Aorta (tissue), 5 donors: ENCODE measurements at regions not wholly inside any gene's neighbourhood (a gene's known extent, or its start where the extent isn't known, plus 50 kb on each side); places are given as distances from the start of the nearest gene placed in this dataset.
A peak's percentile ranks its signal among the peaks of the same experiment; 100 is the strongest.

ENCODE experiments used
- ATAC-seq: fragments of 200-7000 bp; cut with Tn5 transposase; one replicate; pipeline ENCODE4 v1.9.1; 2022; ENCODE audit warnings: moderate library complexity; ENCODE audit not compliant: low FRiP score
- DNase-seq, 2 donors: peaks; one replicate each; pipeline ENCODE4 v3.0.0-alpha.2; 2020
- H3K27ac ChIP-seq, 2 donors: one replicate each; pipeline ENCODE4 v1.5.1; 2013; ENCODE audit warnings: low read length in 2 of 2, mild to moderate bottlenecking in 2 of 2, moderate library complexity in 2 of 2, control low read depth in 1 of 2, inconsistent platforms in 1 of 2, low read depth in 1 of 2
- H3K27me3 ChIP-seq, 2 donors: one replicate each; pipeline ENCODE4 v1.6.1; 2013; ENCODE audit warnings: control low read depth in 1 of 2, low read length in 1 of 2, mild to moderate bottlenecking in 1 of 2, moderate library complexity in 1 of 2; ENCODE audit not compliant: insufficient read depth in 2 of 2, control insufficient read depth in 1 of 2
- H3K36me3 ChIP-seq, 2 donors: one replicate each; pipeline ENCODE4 v1.6.1; 2013; ENCODE audit warnings: control low read depth in 1 of 2, low read length in 1 of 2, mild to moderate bottlenecking in 1 of 2; ENCODE audit not compliant: insufficient read depth in 2 of 2, control insufficient read depth in 1 of 2
- H3K4me1 ChIP-seq, 2 donors: one replicate each; pipeline ENCODE4 v1.6.1; 2013; ENCODE audit warnings: low read length in 2 of 2, control low read depth in 1 of 2, mild to moderate bottlenecking in 1 of 2, moderate library complexity in 1 of 2; ENCODE audit not compliant: insufficient read depth in 2 of 2, control insufficient read depth in 1 of 2
- H3K4me3 ChIP-seq, 2 donors: one replicate each; pipeline ENCODE4 v1.5.1; 2013; ENCODE audit warnings: low read length in 2 of 2, control low read depth in 1 of 2, mild to moderate bottlenecking in 1 of 2
- H3K9me3 ChIP-seq: one replicate; pipeline ENCODE4 v1.6.1; 2013; ENCODE audit warnings: mild to moderate bottlenecking, low read length; ENCODE audit not compliant: control insufficient read depth
- WGBS, 2 donors: extraction: QIAGEN DNeasy Blood & Tissue Kit; methylation state at CpG; one replicate each; pipeline ENCODE4 v1.1.7; 2013; 5-methylcytosine and 5-hydroxymethylcytosine counted together
- intact Hi-C, 2 donors: fragments of 100-400 bp; cut with DNase I; formaldehyde crosslinking; loops; one replicate each; pipeline versions ENCODE4 v1.14.2 to v1.15.0; 2022
- donor health status: healthy with polysubstance abuse.
- donor health status: Bipolar disorder and iron deficiency.
- donor health status: DM: no; HTN: no; CAD: no.
- donor health status: DM: no; HTN: no; CAD: no.
- donor health status: DM: yes; HTN: yes; CAD: no.

DNA sequence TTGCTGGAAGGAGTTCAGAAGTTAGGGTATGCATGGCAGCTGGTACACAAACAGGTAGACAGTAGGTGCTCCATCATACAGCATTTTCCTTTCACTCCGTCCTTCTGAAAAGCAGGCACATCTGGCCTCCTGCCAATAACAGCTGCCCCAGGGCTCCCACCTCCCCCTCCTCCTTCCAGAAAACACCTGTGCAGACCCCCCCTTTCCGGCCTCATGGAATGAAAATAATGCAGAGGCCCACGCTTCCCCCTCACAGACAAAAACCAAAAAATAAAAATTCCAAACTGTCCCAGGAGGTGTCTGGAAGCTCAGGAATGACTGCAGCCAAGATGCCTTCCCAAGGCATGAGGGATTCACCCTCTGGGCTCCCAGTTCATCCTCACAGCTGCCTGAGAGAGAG is 185.5 kb downstream of the MN1 start:
- intact Hi-C loops: no loop called here
- Histone ChIP-seq H3K4me3 (no peak overlapping the region), H3K36me3 (no peaks in the 10 kb centered on the region), H3K27me3 (no peaks in the 10 kb centered on the region), H3K27ac (no peak overlapping the region), H3K9me3 (no peaks in the 10 kb centered on the region), H3K4me1 (no peaks in the 10 kb centered on the region)
- ATAC-seq (no peak), DNase-seq (no peak)
- WGBS, 2 donors: 78% methylated on average over 3 of the region's 3 CpGs

DNA sequence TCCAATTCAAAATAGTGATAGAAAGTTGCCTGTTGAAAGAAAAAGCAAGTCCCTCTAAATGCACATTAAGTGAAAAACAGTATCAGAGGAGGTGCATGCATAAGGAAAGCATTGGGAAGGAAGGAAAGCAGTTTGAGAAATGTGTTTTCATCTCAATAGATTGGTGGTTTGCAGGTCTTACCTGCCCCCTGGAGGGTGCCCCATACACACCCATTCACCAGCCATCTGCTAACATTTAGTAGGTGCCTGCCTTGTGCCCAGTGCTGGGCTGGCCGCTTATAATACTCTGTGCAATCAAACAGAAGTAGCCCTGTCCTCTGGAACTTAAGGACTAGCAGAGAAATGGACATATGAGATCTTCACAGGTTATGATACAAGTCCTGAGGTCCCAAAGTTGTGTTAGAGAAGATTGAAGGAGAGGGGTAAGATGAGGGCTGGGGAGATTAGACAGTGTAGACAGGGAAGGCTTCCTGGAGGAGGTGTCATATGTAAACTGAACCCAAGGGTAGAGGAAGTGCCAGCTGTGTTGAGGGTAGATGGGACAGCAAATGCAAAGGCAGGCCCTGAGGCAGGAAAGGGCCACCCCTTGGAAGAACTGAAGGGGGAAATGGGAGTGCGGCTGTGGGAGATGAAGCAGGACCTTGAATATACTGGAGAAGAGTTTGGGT is 184.2 kb downstream of the MN1 start:
- intact Hi-C loops: no loop called here
- 44 to 50% methylated on average over 2 of the region's 2 CpGs for WGBS, 2 donors

DNA sequence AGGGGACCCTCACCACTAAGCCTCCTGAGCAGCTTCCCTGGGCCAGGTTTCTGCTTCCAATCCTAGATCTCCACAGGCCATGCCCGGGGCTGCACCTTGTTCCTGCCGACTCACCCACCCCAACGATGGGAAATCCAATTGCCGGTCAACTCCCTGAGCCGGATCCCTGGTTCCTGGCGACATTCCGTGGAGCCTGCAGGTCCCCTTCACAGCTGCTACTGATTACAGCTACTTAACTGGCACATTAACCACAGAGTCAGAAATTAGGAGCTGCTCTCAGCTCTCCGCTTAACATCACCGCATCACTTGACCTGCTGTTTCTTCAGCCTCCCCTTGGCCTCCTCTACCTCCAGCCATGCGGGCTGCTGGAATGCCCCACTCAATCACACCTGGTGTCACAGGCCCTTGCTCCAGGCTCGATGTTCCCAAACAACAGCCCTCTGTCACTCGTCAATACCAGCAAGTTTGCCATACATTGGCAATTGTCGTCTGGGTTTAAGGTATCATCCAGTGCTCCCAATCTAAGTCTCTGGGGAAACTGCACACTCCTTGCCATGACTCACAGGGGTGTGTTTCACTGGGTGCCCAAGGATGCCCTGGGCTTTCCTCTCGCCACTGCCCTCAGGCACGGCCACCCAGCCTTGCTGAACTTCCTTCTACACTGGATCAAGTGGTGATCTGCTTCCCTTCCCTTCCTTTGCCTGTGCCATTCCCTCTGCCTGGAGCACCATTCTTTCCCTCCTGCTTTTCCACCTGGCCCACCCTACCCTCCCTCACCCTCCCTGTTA is 181.0 kb downstream of the MN1 start:
- no peak for ATAC-seq
- WGBS, 2 donors: 89 to 94% methylated on average over 15 of the region's 15 CpGs
- no peaks in the 10 kb centered on the region for H3K4me1 ChIP-seq
- intact Hi-C loops: no loop called here
- peak in 1 of 2 donors; percentile 62 for DNase-seq
- H3K4me3 ChIP-seq: no peak overlapping the region
- H3K27ac ChIP-seq: no peak overlapping the region
- no peaks in the 10 kb centered on the region for H3K27me3 ChIP-seq
- H3K36me3 ChIP-seq: no peaks in the 10 kb centered on the region
- no peaks in the 10 kb centered on the region for H3K9me3 ChIP-seq

More for the DNA sequence above, 184.2 kb downstream of the MN1 start:
- Histone ChIP-seq H3K36me3 (no peaks in the 10 kb centered on the region), H3K9me3 (no peaks in the 10 kb centered on the region), H3K27ac (no peak overlapping the region), H3K4me3 (no peak overlapping the region), H3K27me3 (no peaks in the 10 kb centered on the region), H3K4me1 (no peaks in the 10 kb centered on the region)
- no peak for DNase-seq
- no peak for ATAC-seq

DNA sequence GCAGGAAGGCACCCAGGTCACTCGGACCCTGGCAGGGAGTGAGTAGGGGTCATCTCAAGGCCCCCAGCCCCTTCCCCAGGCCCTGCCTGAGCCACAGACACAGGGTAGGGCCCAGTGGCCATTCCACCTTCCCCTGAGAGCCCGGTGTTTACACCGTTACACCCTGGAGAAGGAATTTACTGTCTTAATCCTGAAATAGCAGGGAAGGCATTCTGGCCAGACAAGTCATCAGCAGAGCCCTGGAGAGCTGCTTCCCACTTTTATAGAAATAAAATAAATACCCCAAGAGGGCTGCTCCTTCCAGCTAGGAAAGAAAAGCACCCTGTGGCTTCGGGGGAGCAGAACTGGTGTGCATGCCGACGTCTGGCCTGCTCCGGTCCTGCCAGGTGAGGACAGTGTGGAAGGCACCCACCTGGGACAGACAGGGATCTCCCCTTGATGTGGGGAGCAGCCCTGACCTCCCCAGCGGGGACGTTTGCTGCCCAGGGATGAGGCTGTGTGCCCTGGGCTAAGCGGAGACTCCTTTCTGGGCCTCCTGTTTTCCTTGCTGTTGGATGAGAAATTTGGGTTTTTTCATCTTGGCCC is 180.0 kb downstream of the MN1 start:
- no peaks in the 10 kb centered on the region for H3K9me3 ChIP-seq
- no peak overlapping the region for H3K27ac ChIP-seq
- intact Hi-C loops: no loop called here
- no peaks in the 10 kb centered on the region for H3K36me3 ChIP-seq
- H3K4me1 ChIP-seq: no peaks in the 10 kb centered on the region
- no peak overlapping the region for H3K4me3 ChIP-seq
- ATAC-seq: no peak
- WGBS, 2 donors: 72 to 73% methylated on average over 10 of the region's 10 CpGs
- DNase-seq: no peak
- no peaks in the 10 kb centered on the region for H3K27me3 ChIP-seq

DNA sequence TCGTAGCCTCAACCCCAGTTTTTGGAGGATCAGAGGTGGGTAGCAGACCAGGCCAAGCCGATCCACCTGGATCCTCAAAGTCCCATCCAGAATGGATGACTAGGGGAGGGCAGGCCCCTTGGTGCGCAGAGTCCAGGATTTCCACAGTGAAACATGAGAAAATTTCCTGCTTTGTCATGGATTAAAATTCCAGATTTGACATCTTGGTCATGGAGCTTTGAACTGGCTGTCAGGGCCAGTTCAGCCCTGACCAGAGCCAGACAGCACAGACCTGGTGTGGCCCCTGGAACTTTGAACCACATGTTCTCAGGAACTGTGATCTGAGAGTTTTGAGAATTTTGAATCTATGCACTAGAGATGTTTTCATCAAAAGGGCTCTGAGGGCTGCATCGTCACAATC is 177.5 kb downstream of the MN1 start:
- DNase-seq: no peak
- no peaks in the 10 kb centered on the region for H3K27me3 ChIP-seq
- ATAC-seq: no peak
- intact Hi-C loops: no loop called here
- H3K4me3 ChIP-seq: no peak overlapping the region
- H3K27ac ChIP-seq: no peak overlapping the region
- no peaks in the 10 kb centered on the region for H3K36me3 ChIP-seq
- H3K4me1 ChIP-seq: no peaks in the 10 kb centered on the region
- no peaks in the 10 kb centered on the region for H3K9me3 ChIP-seq
- WGBS, 2 donors: 97 to 98% methylated on average over 4 of the region's 4 CpGs

DNA sequence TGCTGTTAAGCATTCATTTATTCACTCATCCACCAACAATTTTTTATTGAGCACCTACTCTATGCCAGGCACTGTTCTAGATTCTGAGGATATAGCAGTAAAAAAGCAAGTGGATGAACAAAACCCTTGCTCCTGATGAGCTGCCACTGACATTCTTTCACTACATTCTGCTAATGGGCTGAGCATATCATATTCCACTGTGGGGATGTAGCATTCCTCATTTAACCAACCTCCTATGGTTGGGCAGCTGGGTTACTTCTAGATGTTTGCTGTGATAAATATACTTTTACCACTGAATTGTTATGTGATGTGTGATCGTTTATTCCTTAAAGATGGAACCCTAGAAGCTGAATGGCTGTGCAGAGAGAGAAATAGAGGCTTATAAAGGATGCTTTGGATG is 176.9 kb downstream of the MN1 start:
- DNase-seq: no peak
- intact Hi-C loops: no loop called here
- no peak overlapping the region for H3K4me3 ChIP-seq
- WGBS, 2 donors: 1 to 3% methylated on average over 1 of the region's 1 CpG
- H3K4me1 ChIP-seq: no peaks in the 10 kb centered on the region
- no peaks in the 10 kb centered on the region for H3K27me3 ChIP-seq
- ATAC-seq: no peak
- H3K36me3 ChIP-seq: no peaks in the 10 kb centered on the region
- no peaks in the 10 kb centered on the region for H3K9me3 ChIP-seq
- H3K27ac ChIP-seq: no peak overlapping the region

DNA sequence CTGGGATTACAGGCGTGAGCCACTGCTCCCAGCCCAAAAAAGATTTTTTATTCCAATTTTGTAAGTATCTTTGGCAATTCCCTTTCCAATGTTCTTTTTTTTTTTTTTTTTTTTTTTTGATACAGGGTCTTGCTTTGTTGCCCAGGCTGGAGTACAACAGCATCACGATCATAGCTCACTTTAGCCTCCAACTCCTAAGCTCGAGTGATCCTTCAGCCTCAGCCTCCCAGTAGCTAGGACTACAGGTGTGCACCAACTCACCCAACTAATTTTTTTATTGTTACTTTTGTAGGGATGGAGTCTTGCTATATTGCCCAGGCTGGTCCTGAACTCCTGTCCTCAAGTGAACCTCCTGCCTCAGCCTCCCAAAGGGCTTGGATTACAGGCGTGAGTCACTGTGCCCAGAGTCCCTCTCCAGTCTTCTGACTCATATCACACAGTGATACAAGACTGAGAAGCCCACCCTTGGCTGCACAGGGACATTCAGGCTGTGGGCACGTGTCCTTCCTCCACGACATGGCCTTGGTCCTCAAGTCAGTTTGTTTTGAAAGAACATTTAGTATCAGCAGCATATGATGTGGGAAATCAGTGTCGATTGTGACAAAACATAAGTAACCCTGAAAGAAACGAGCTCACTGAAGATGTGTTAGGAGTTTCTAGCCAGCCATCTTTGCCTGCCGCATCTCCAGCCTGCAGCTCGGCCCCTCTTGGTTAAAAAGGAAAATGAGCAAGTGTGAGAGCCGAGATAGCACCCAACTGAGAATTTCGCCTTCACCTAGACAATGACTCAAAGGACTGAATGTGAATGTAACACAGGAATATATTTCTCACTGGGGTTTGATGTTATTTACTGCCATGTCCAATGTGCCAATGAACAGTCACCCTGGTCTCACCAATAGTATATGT is 175.5 kb downstream of the MN1 start:
- Histone ChIP-seq H3K27me3 (no peaks in the 10 kb centered on the region), H3K4me1 (no peaks in the 10 kb centered on the region), H3K27ac (no peak overlapping the region), H3K9me3 (no peaks in the 10 kb centered on the region), H3K36me3 (no peaks in the 10 kb centered on the region), H3K4me3 (no peak overlapping the region)
- no peak for ATAC-seq
- intact Hi-C loops: no loop called here
- DNase-seq: no peak
- 89 to 92% methylated on average over 12 of the region's 12 CpGs for WGBS, 2 donors

DNA sequence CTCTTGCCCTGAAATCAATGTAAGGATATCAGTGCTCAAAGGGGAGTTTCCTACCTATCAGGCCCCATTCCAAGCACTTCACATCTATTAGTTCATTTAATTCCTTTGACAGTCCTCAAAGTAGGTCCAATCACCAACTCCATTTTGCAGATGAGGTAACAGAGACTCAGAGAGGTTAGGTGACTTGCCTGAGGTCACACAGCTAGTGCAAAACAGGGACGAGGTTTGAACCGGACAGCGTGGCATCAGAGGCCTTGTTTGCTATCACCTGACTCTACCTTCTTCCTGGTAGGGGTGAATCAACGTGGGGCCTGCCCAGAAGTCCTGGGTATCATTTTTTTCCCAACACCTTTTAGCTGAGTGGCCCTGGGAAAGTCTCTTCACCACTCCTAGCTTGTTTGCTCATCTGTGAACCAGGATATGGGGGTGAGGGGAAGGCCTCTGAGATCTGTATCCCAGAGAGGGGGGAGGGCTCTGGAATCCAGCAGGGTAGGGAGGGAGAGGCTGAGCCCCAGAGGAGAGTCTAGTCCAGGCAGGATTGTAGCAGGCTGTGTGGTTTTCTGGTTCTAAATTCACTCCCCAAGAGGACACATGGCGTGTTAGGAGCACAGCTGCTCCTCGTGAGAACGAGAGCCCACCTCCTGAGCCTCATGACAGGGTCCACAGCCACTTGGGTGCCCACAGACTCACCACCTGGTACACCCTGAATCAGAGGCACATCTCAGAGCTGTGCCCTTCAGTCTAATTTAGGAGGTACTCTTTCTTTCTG is 174.7 kb downstream of the MN1 start:
- intact Hi-C loops: no loop called here
- Histone ChIP-seq H3K4me3 (no peak overlapping the region), H3K4me1 (no peaks in the 10 kb centered on the region), H3K9me3 (no peaks in the 10 kb centered on the region), H3K27ac (no peak overlapping the region), H3K36me3 (no peaks in the 10 kb centered on the region), H3K27me3 (no peaks in the 10 kb centered on the region)
- 94 to 96% methylated on average over 7 of the region's 7 CpGs for WGBS, 2 donors
- DNase-seq (no peak), ATAC-seq (no peak)
